Liver (tissue), 3 donors: ENCODE measurements at regions not wholly inside any gene's neighbourhood (a gene's known extent, or its start where the extent isn't known, plus 50 kb on each side); places are given as distances from the start of the nearest gene placed in this dataset.
"Not testable (repeated sequence)": the region's sequence is repeated elsewhere in the genome, so short reads cannot be mapped to it uniquely, and the experiment has no call there.

Experiments
- GABPA ChIP-seq, 2 donors: IDR thresholded peaks in 1 of 2; conservative IDR thresholded peaks in 1 of 2; 2 replicates each; pipeline ENCODE4 v1.6.1; 2016; ENCODE audit warnings: antibody characterized with exemption in 2 of 2, mild to moderate bottlenecking in 1 of 2, moderate library complexity in 1 of 2
- HNF4G ChIP-seq: IDR thresholded peaks from 2 replicates; pipeline ENCODE4 v1.6.1; 2016; ENCODE audit warnings: antibody characterized with exemption
- JUND ChIP-seq, 2 donors: IDR thresholded peaks; 2 replicates each; pipeline ENCODE4 v1.6.1; 2016; ENCODE audit warnings: antibody characterized with exemption in 2 of 2
- RAD21 ChIP-seq, 2 donors: IDR thresholded peaks; 2 replicates each; pipeline ENCODE4 v1.6.1; 2016; ENCODE audit warnings: antibody characterized with exemption in 2 of 2, mild to moderate bottlenecking in 2 of 2
- YY1 ChIP-seq: IDR thresholded peaks from 2 replicates; pipeline ENCODE4 v1.6.1; 2016; ENCODE audit warnings: antibody characterized with exemption, mild to moderate bottlenecking
- TF ChIP-seq, protein P1 (sequence below): fragments of 150-350 bp; IDR thresholded peaks from 2 replicates; pipeline ENCODE4 v1.5.1; 2017; ENCODE audit warnings: improper control_type of control experiment, low read depth, low read length; ENCODE audit not compliant: missing input control
- donor health status: healthy.
- donor health status: healthy.

DNA sequence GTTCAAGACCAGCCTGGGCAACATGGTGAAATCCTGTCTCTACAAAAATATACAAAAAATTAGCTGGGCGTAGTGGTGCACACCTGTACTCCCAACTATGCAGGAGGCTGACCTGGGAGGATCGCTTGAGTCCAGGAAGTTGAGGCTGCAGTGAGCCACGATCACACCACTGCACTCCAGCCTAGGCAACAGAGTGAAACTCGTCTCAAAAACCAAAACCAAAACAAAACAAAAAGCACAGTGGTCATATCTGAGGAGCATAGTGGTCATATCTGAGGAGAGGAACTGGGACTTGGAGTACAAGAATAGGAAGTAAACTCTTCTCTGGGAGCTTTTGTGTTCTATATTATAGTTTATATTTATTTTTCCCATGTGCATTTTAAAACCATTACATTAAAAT lies 275.3 kb upstream of the NOTCH2NLA start:
- TF ChIP-seq, protein P1, sequence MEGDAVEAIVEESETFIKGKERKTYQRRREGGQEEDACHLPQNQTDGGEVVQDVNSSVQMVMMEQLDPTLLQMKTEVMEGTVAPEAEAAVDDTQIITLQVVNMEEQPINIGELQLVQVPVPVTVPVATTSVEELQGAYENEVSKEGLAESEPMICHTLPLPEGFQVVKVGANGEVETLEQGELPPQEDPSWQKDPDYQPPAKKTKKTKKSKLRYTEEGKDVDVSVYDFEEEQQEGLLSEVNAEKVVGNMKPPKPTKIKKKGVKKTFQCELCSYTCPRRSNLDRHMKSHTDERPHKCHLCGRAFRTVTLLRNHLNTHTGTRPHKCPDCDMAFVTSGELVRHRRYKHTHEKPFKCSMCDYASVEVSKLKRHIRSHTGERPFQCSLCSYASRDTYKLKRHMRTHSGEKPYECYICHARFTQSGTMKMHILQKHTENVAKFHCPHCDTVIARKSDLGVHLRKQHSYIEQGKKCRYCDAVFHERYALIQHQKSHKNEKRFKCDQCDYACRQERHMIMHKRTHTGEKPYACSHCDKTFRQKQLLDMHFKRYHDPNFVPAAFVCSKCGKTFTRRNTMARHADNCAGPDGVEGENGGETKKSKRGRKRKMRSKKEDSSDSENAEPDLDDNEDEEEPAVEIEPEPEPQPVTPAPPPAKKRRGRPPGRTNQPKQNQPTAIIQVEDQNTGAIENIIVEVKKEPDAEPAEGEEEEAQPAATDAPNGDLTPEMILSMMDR, result not testable (repeated sequence)
- not testable (repeated sequence) for TF ChIP-seq JUND (IDR thresholded peaks at IDR 0.05); RAD21 (IDR thresholded peaks at IDR 0.05); HNF4G; GABPA (IDR thresholded peaks at IDR 0.05 in 1 of 2, conservative IDR thresholded peaks at IDR 0.05 in 1 of 2); YY1
